ENCODE measurements at regions not wholly inside any gene's neighbourhood (a gene's known extent, or its start where the extent isn't known, plus 50 kb on each side); places are given as distances from the start of the nearest gene placed in this dataset.

- Histone ChIP-seq H2AFZ (ENCODE audit: insufficient read depth, low read depth, low read length, poor library complexity, severe bottlenecking) (no peak overlapping the region), H3K27ac (ENCODE audit: low read length in 2 of 2) (no peak overlapping the region), H3K27me3 (replicated peaks in 1 of 4; ENCODE audit: control extremely low read depth in 1 of 4, control insufficient read depth in 3 of 4, insufficient read depth in 4 of 4, low read length in 3 of 4) (no peaks in the 10 kb centered on the region), H3K9ac (ENCODE audit: low read length) (no peak overlapping the region), H4K20me1 (ENCODE audit: control insufficient read depth, insufficient read depth, low read length, poor library complexity, severe bottlenecking) (no peaks in the 10 kb centered on the region), H3K4me1 (ENCODE audit: control insufficient read depth in 2 of 2, insufficient read depth in 2 of 2, low read length in 2 of 2) (no peaks in the 10 kb centered on the region), H3K9me3 (ENCODE audit: control extremely low read depth in 1 of 3, control insufficient read depth in 2 of 3, insufficient read depth in 1 of 3, low read length in 2 of 3) (peaks cover 0 to 9% (median 4%) of the 10 kb centered on the region in 3 donors), H3K36me3 (replicated peaks in 1 of 2; ENCODE audit: control extremely low read depth in 1 of 2, control insufficient read depth in 1 of 2, extremely low read depth in 1 of 2, insufficient read depth in 2 of 2, low read length in 1 of 2) (no peaks in the 10 kb centered on the region), H3K4me3 (ENCODE audit: control extremely low read depth in 1 of 5, extremely low read depth in 1 of 5, insufficient read depth in 1 of 5, low read depth in 2 of 5, low read length in 4 of 5) (no peak overlapping the region), H3K79me2 (ENCODE audit: control insufficient read depth, insufficient read depth, low read length) (no peaks in the 10 kb centered on the region), H3K4me2 (replicated peaks; ENCODE audit: low read depth, low read length, poor library complexity, severe bottlenecking) (no peak overlapping the region)
- DNase-seq (no peak), ATAC-seq (ENCODE audit: low read depth) (no peak)
- no peak for TF ChIP-seq EZH2 (IDR thresholded peaks at IDR 0.05; ENCODE audit: borderline replicate concordance, insufficient read depth, low read depth, low read length, poor library complexity, severe bottlenecking)
- TF ChIP-seq CTCF (IDR thresholded peaks at IDR 0.05), result no peak
- Mint-ChIP-seq H3K4me3 (no peak overlapping the region), H3K9me3 (ENCODE audit: insufficient read depth) (peaks cover 7% of the 10 kb centered on the region), H3K27ac (no peak overlapping the region), H3K4me1 (no peaks in the 10 kb centered on the region), H3K27me3 (no peaks in the 10 kb centered on the region)
- intact Hi-C loops (cut with micrococcal nuclease), result no loop called here
- ChIA-PET POLR2A (no interaction called here), CTCF (no interaction called here)
- WGBS (ENCODE audit: insufficient coverage), result no CpG with 5 or more reads among the region's 3 CpGs
Measured at GRCh38 chr20:12293900-12294299, 376.2 kb downstream of the BTBD3 start.

DNA sequence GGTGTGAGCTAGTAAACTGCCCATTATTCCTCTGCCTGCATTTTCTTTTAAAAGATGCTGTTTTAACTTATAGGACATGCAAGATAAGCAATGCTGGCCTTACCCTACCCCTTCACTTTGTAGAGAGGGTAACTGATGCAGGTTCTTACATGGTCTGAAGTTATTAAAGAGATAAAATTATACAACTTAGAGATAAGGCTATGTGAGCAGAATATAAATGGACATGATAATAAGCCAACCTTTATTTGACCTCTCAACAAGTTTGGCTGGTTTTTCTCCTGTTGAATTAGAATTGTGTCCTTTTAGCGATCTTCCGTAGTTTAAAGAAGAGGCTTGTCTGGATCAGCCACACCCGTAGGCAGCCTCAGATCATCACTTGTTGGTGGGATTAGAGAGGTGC is 377.0 kb downstream of the BTBD3 start:
- no peaks in the 10 kb centered on the region for H4K20me1 ChIP-seq (ENCODE audit: control insufficient read depth, insufficient read depth, low read length, poor library complexity, severe bottlenecking)
- peaks cover 7% of the 10 kb centered on the region for H3K9me3 Mint-ChIP-seq (ENCODE audit: insufficient read depth)

More for the DNA sequence above, 377.0 kb downstream of the BTBD3 start:
- intact Hi-C loops (cut with micrococcal nuclease), result no loop called here
- CTCF ChIA-PET, result no interaction called here
- TF ChIP-seq EZH2 (IDR thresholded peaks at IDR 0.05; ENCODE audit: borderline replicate concordance, insufficient read depth, low read depth, low read length, poor library complexity, severe bottlenecking), result no peak
- TF ChIP-seq CTCF (IDR thresholded peaks at IDR 0.05), result no peak
- Histone ChIP-seq H3K9ac (ENCODE audit: low read length) (no peak overlapping the region), H3K27me3 (replicated peaks in 1 of 4; ENCODE audit: control extremely low read depth in 1 of 4, control insufficient read depth in 3 of 4, insufficient read depth in 4 of 4, low read length in 3 of 4) (no peaks in the 10 kb centered on the region), H2AFZ (ENCODE audit: insufficient read depth, low read depth, low read length, poor library complexity, severe bottlenecking) (no peak overlapping the region), H3K9me3 (ENCODE audit: control extremely low read depth in 1 of 3, control insufficient read depth in 2 of 3, insufficient read depth in 1 of 3, low read length in 2 of 3) (peaks cover 0 to 17% (median 4%) of the 10 kb centered on the region in 3 donors), H3K79me2 (ENCODE audit: control insufficient read depth, insufficient read depth, low read length) (no peaks in the 10 kb centered on the region), H3K4me3 (ENCODE audit: control extremely low read depth in 1 of 5, extremely low read depth in 1 of 5, insufficient read depth in 1 of 5, low read depth in 2 of 5, low read length in 4 of 5) (no peak overlapping the region), H3K36me3 (replicated peaks in 1 of 2; ENCODE audit: control extremely low read depth in 1 of 2, control insufficient read depth in 1 of 2, extremely low read depth in 1 of 2, insufficient read depth in 2 of 2, low read length in 1 of 2) (no peaks in the 10 kb centered on the region), H3K4me2 (replicated peaks; ENCODE audit: low read depth, low read length, poor library complexity, severe bottlenecking) (no peak overlapping the region), H3K4me1 (ENCODE audit: control insufficient read depth in 2 of 2, insufficient read depth in 2 of 2, low read length in 2 of 2) (no peaks in the 10 kb centered on the region), H3K27ac (ENCODE audit: low read length in 2 of 2) (no peak overlapping the region)
- ATAC-seq (ENCODE audit: low read depth) (no peak), DNase-seq (no peak)
- 90% methylated on average over 3 of the region's 3 CpGs for WGBS (ENCODE audit: insufficient coverage)
- no peak overlapping the region for H3K4me3 Mint-ChIP-seq
- POLR2A ChIA-PET, result no interaction called here
- no peaks in the 10 kb centered on the region for H3K27me3 Mint-ChIP-seq
- H3K4me1 Mint-ChIP-seq, result no peaks in the 10 kb centered on the region
- H3K27ac Mint-ChIP-seq, result no peak overlapping the region

All from B cell (primary cell).